MM.1S (cell line): ENCODE measurements at regions not wholly inside any gene's neighbourhood (a gene's known extent, or its start where the extent isn't known, plus 50 kb on each side); places are given as distances from the start of the nearest gene placed in this dataset.
A peak's percentile ranks its signal among the peaks of the same experiment; 100 is the strongest.

Experiments used
- DNase-seq: peaks from one replicate; pipeline ENCODE4 v3.0.0-alpha.2; 2015
- H2AFZ ChIP-seq: fragments of 300-600 bp; sonication (generic); 2 replicates; pipeline ENCODE4 v1.6.0; 2016; ENCODE audit warnings: antibody characterized with exemption, low read length
- H3F3A ChIP-seq: fragments of 300-600 bp; sonication (generic); 2 replicates; pipeline ENCODE4 v1.6.1; 2016; ENCODE audit warnings: mild to moderate bottlenecking, antibody characterized with exemption, low read length, moderate library complexity, mixed read lengths; ENCODE audit not compliant: insufficient read depth
- H3K27ac ChIP-seq: fragments of 300-600 bp; sonication (generic); 2 replicates; pipeline ENCODE4 v1.5.1; 2016; ENCODE audit warnings: mild to moderate bottlenecking, low read length
- H3K27me3 ChIP-seq: fragments of 300-600 bp; sonication (generic); replicated peaks from 2 replicates; pipeline ENCODE4 v1.6.0; 2016; ENCODE audit warnings: low read length; ENCODE audit not compliant: insufficient read depth
- H3K36me3 ChIP-seq: fragments of 300-600 bp; sonication (generic); replicated peaks from 2 replicates; pipeline ENCODE4 v1.6.1; 2016; ENCODE audit warnings: mild to moderate bottlenecking, low read length, mixed read lengths; ENCODE audit not compliant: insufficient read depth
- H3K4me1 ChIP-seq: fragments of 300-600 bp; sonication (generic); 2 replicates; pipeline ENCODE4 v1.6.1; 2016; ENCODE audit warnings: low read length, mixed read lengths
- H3K4me2 ChIP-seq: fragments of 300-600 bp; sonication (generic); 2 replicates; pipeline ENCODE4 v1.6.0; 2016; ENCODE audit warnings: low read depth, low read length
- H3K4me3 ChIP-seq: fragments of 300-600 bp; sonication (generic); 2 replicates; pipeline ENCODE4 v1.5.1; 2016; ENCODE audit warnings: low read length, mixed read lengths
- H3K79me2 ChIP-seq: fragments of 300-600 bp; sonication (generic); 2 replicates; pipeline ENCODE4 v1.6.1; 2016; ENCODE audit warnings: mixed run types, low read length, mixed read lengths
- H3K9ac ChIP-seq: fragments of 300-600 bp; sonication (generic); 2 replicates; pipeline ENCODE4 v1.6.1; 2016; ENCODE audit warnings: low read length, mixed read lengths
- H3K9me2 ChIP-seq: fragments of 300-600 bp; sonication (generic); replicated peaks from 2 replicates; pipeline ENCODE4 v1.6.1; 2016; ENCODE audit warnings: mild to moderate bottlenecking, low read length, mixed read lengths; ENCODE audit not compliant: insufficient read depth
- H3K9me3 ChIP-seq: fragments of 300-600 bp; sonication (generic); replicated peaks from 2 replicates; pipeline ENCODE4 v1.6.1; 2016; ENCODE audit warnings: mild to moderate bottlenecking, low read length, mixed read lengths; ENCODE audit not compliant: insufficient read depth
- H4K20me1 ChIP-seq: fragments of 300-600 bp; sonication (generic); 2 replicates; pipeline ENCODE4 v1.6.1; 2016; ENCODE audit warnings: mild to moderate bottlenecking, low read length, moderate library complexity, mixed read lengths; ENCODE audit not compliant: insufficient read depth
- CTCF ChIP-seq: fragments of 300-600 bp; sonication (generic); IDR thresholded peaks from 2 replicates; pipeline ENCODE4 v1.5.1; 2016; ENCODE audit warnings: antibody characterized with exemption, low read length, mixed read lengths
- EZH2 ChIP-seq: fragments of 300-600 bp; sonication (generic); optimal IDR thresholded peaks from 2 replicates; pipeline ENCODE3; 2017; ENCODE audit warnings: low read depth, mild to moderate bottlenecking, antibody characterized with exemption, low read length, mixed read lengths
- EZH2phosphoT487 ChIP-seq: fragments of 300-600 bp; sonication (generic); IDR thresholded peaks from 2 replicates; pipeline ENCODE4 v1.6.1; 2018; ENCODE audit warnings: antibody characterized with exemption, low read length

DNA sequence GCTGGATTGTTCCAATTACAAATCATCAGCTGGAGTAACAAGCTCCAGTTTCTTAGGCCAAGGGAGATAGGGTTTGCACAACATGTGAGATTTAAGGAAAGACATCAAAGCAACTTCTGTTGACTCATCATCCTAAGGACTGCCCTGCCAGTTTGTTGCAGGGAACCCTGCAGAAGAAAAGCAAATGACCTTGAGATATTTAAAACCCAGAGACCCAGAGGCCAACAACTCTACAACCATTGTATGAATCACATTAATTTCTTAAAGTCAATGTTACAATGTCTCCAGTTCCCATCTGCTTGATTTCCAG lies 491.8 kb upstream of the ACVR2A start:
- Histone ChIP-seq H3K79me2 (no peaks in the 10 kb centered on the region), H2AFZ (no peak overlapping the region), H3K4me3 (no peak overlapping the region), H3K9me2 (no peaks in the 10 kb centered on the region), H3K9me3 (no peaks in the 10 kb centered on the region), H3K4me2 (no peak overlapping the region), H4K20me1 (no peaks in the 10 kb centered on the region), H3K36me3 (no peaks in the 10 kb centered on the region), H3K27me3 (no peaks in the 10 kb centered on the region), H3K9ac (no peak overlapping the region), H3F3A (peaks cover 9% of the 10 kb centered on the region; the same call in 1 of the 2 replicates), H3K4me1 (peaks cover 20% of the 10 kb centered on the region), H3K27ac (0 out of 2 replicates have a peak overlapping the region, but pooled peaks have one; percentile 54)
- DNase-seq, result no peak
- no peak for TF ChIP-seq CTCF
- TF ChIP-seq EZH2, result no peak
- no peak for TF ChIP-seq EZH2phosphoT487

DNA sequence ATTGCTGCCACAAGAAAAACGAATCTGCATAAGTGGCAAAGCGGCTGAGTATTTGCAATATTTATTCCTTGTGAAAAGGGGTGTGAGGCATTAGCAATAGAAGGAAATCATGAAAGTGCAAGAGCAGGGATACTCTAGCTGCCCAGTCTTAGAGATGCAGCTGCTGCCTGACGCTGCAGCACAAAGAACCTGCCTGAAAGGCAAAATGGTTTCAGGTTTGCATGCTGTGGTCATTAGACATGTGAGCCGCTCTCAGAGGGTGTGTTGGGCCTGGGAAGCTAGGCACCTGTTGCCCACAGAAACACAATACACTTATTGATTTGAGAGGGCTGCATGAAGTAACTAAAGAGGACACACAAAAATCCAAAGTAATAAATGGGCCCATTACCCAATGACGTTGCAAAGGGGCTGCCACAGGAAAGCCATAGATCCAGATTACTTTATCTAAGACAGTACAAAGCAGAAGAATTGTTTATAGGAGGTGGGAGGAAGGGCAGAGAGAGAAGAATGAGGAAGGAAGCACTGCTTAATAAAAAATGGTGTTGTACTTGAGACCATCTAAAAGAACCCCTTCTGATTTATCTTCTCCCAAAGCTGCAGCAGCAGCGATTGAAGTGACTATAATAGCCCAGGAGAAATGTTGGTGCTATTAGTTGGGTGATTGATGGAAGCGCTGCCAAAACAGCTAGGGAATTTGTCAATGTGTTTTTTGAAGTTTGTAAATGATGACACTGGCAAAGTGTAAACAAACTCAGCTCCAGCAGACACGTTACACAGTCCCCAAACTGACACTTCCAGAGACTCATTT lies 492.4 kb upstream of the ACVR2A start:
- Histone ChIP-seq H3K9ac (no peak overlapping the region), H3K79me2 (no peaks in the 10 kb centered on the region), H3K36me3 (no peaks in the 10 kb centered on the region), H4K20me1 (no peaks in the 10 kb centered on the region), H3K4me3 (no peak overlapping the region), H3K27ac (peak overlapping the region; percentile 54; the same call in 1 of the 2 replicates), H3K27me3 (no peaks in the 10 kb centered on the region), H3K4me1 (peaks cover 20% of the 10 kb centered on the region), H3K9me3 (no peaks in the 10 kb centered on the region), H3F3A (peaks cover 9% of the 10 kb centered on the region; the same call in 1 of the 2 replicates), H3K4me2 (peak overlapping the region; percentile 48; the same call in 1 of the 2 replicates), H2AFZ (no peak overlapping the region; the same call in 1 of the 2 replicates), H3K9me2 (no peaks in the 10 kb centered on the region)
- peak; percentile 90 for DNase-seq
- TF ChIP-seq EZH2 (no peak), CTCF (no peak), EZH2phosphoT487 (no peak)

DNA sequence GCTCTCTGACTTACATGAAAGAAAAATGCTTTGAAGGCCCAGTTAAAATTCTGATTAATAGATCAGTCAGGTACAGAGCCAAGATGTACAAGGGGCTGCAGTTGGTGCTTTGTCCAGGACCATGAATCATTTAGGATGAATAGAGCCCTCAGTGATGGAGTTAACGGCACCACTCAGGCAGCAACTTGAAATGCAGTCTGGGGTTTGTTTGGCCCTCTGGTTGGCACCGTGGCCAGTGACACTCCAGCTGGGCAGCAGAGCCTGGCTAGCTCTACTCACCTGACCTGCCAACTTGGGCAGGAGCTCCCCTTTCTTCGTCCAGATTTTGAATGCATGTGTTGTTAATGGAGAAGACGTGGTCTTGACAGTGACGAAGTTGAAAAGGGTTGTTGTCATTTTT lies 493.0 kb upstream of the ACVR2A start:
- Histone ChIP-seq H4K20me1 (no peaks in the 10 kb centered on the region), H3K9me3 (no peaks in the 10 kb centered on the region), H3K4me3 (no peak overlapping the region), H3K4me1 (peaks cover 20% of the 10 kb centered on the region), H3K9me2 (no peaks in the 10 kb centered on the region), H2AFZ (peak overlapping the region; percentile 19; the same call in 1 of the 2 replicates), H3K36me3 (no peaks in the 10 kb centered on the region), H3K9ac (no peak overlapping the region), H3K27ac (peak overlapping the region; percentile 54; the same call in 1 of the 2 replicates), H3F3A (peaks cover 9% of the 10 kb centered on the region; the same call in 1 of the 2 replicates), H3K27me3 (no peaks in the 10 kb centered on the region), H3K79me2 (no peaks in the 10 kb centered on the region), H3K4me2 (peak overlapping the region; percentile 48; the same call in 1 of the 2 replicates)
- TF ChIP-seq EZH2phosphoT487 (no peak), CTCF (no peak), EZH2 (no peak)
- no peak for DNase-seq
